ENCODE measurements at regions not wholly inside any gene's neighbourhood (a gene's known extent, or its start where the extent isn't known, plus 50 kb on each side); places are given as distances from the start of the nearest gene placed in this dataset.

DNA sequence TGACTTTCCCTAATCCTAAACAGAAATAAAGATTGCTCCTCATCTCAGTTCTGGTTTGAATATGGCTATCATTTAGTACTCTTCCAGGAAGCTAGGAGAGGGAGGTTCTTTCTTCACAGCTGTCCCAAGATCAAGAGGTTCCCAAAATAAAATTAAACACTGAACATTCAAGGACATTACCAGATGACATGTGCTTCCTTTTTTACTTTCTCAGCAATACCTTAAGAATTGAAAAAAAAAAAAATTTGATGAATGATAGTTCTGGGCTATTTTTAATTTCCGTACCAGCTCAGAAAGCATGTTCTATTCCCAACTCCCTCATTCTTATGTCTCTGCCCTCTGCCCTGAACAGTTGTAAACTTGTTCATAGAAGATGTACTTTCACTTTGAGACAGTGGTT is 61.7 kb upstream of the MYL1 start:
- 92% methylated on average over 1 of the region's 1 CpG; no CpG with 5 or more reads in 1 of the 2 experiments for WGBS, 2 experiments (ENCODE audit: extremely low coverage in 1 of 2, insufficient coverage in 1 of 2, insufficient read length in 1 of 2, insufficient replicate concordance in 2 of 2, low coverage in 1 of 2, low lambda C conversion rate in 2 of 2, missing lambda C conversion rate in 1 of 2)
- no peak overlapping the region for H2BK12ac ChIP-seq (ENCODE audit: low read depth, low read length)
- no peak overlapping the region for H2BK15ac ChIP-seq (ENCODE audit: low read length)
- H2BK20ac ChIP-seq (ENCODE audit: low read length): no peak overlapping the region
- no peaks in the 10 kb centered on the region for H3K79me1 ChIP-seq (ENCODE audit: low read depth, low read length)
- H2AK5ac ChIP-seq (ENCODE audit: low read depth, low read length): no peak overlapping the region
- no peak overlapping the region for H3K27ac ChIP-seq (ENCODE audit: low read depth, low read length)
- no peak overlapping the region for H3K9ac ChIP-seq (replicated peaks in 1 of 4; ENCODE audit: extremely low read depth in 1 of 4, low read depth in 3 of 4, low read length in 3 of 4)
- no peak overlapping the region for H3K56ac ChIP-seq (replicated peaks; ENCODE audit: insufficient read length, low read depth, low read length)
- no peaks in the 10 kb centered on the region for H3K36me3 ChIP-seq (ENCODE audit: control insufficient read depth in 2 of 4, insufficient read depth in 4 of 4, low read length in 3 of 4)
- no peak overlapping the region for H3K4ac ChIP-seq (replicated peaks; ENCODE audit: insufficient read length, low read depth, low read length)
- TF ChIP-seq BCL11A (IDR thresholded peaks at IDR 0.05; ENCODE audit: low read depth in 2 of 2, low read length in 2 of 2) (no peak), BRCA1 (IDR thresholded peaks at IDR 0.05; ENCODE audit: low read depth, low read length) (no peak), EGR1 (IDR thresholded peaks at IDR 0.05; ENCODE audit: borderline replicate concordance, low read depth, low read length) (no peak)
- H3K79me2 ChIP-seq (ENCODE audit: control insufficient read depth in 1 of 2, insufficient read depth in 2 of 2, low read length in 2 of 2): no peaks in the 10 kb centered on the region
- no peak overlapping the region for H4K5ac ChIP-seq (ENCODE audit: insufficient read length, low read depth, low read length)
- H3K23me2 ChIP-seq (ENCODE audit: low read depth, low read length): no peaks in the 10 kb centered on the region
- no peaks in the 10 kb centered on the region for H4K20me1 ChIP-seq (replicated peaks in 1 of 2; ENCODE audit: control insufficient read depth in 1 of 2, insufficient read depth in 2 of 2, low read length in 2 of 2)
- CTCF ChIA-PET (ENCODE audit: partially characterized antibody): interaction anchor here (0.7 to 1.1 kb wide), 2 partner anchors 13 to 1062 kb away, joined by 3 read pairs; no protein-coding TSS in a partner anchor
- no peak overlapping the region for H3K4me2 ChIP-seq (ENCODE audit: insufficient read depth in 1 of 2, low read depth in 2 of 2, low read length in 2 of 2)
- no peaks in the 10 kb centered on the region for H3K9me3 ChIP-seq (ENCODE audit: insufficient read depth in 2 of 2, low read depth in 1 of 2, low read length in 1 of 2)
- DNase-seq (ENCODE audit: low read depth in 1 of 2, low spot score in 2 of 2) (no peak), FAIRE-seq (no peak)
- POLR2A ChIA-PET (ENCODE audit: partially characterized antibody): no interaction called here
- H3K4me3 ChIP-seq (ENCODE audit: extremely low read depth in 1 of 4, insufficient read depth in 2 of 4, low read depth in 3 of 4, low read length in 4 of 4): no peak overlapping the region
- no peak overlapping the region for H3K14ac ChIP-seq (ENCODE audit: insufficient read length)
- H2BK120ac ChIP-seq (replicated peaks; ENCODE audit: low read depth, low read length): no peak overlapping the region
- no peak overlapping the region for H4K8ac ChIP-seq (ENCODE audit: extremely low read depth, insufficient read depth, low read length)
- no peak overlapping the region for H3K18ac ChIP-seq (ENCODE audit: extremely low read depth, low read length)
- no peak overlapping the region for H2AFZ ChIP-seq (ENCODE audit: low read length)
- H3K27me3 ChIP-seq (replicated peaks in 1 of 4; ENCODE audit: control insufficient read depth in 3 of 4, extremely low read depth in 1 of 4, insufficient read depth in 3 of 4, low read length in 3 of 4): no peaks in the 10 kb centered on the region
- H2BK5ac ChIP-seq (ENCODE audit: low read depth, low read length): no peak overlapping the region
- H3K23ac ChIP-seq (ENCODE audit: insufficient read length): no peak overlapping the region
- H3K4me1 ChIP-seq (replicated peaks in 1 of 4; ENCODE audit: control insufficient read depth in 3 of 4, insufficient read depth in 4 of 4, low read length in 3 of 4): no peaks in the 10 kb centered on the region
- H4K91ac ChIP-seq (replicated peaks; ENCODE audit: insufficient read length, low read length): no peak overlapping the region
